Skeletal muscle cell (primary cell): ENCODE measurements at regions not wholly inside any gene's neighbourhood (a gene's known extent, or its start where the extent isn't known, plus 50 kb on each side); places are given as distances from the start of the nearest gene placed in this dataset.

Experiments used
- DNase-seq: peaks from one replicate; pipeline ENCODE4 v3.0.0-alpha.2; 2010; ENCODE audit warnings: low read depth
- H3K4me3 ChIP-seq: 2 replicates; pipeline ENCODE4 v1.5.1; 2011; ENCODE audit warnings: low read depth, mild to moderate bottlenecking, control low read depth, low read length, moderate library complexity

GRCh38 chr6:170128811-170129681 is 161.8 kb downstream of the DLL1 start:
- H3K4me3 ChIP-seq = no peak overlapping the region
- DNase-seq = no peak

- no peak for DNase-seq
- no peak overlapping the region for H3K4me3 ChIP-seq
Observed at GRCh38 chr6:170128346-170128745, 162.5 kb downstream of the DLL1 start.

DNA sequence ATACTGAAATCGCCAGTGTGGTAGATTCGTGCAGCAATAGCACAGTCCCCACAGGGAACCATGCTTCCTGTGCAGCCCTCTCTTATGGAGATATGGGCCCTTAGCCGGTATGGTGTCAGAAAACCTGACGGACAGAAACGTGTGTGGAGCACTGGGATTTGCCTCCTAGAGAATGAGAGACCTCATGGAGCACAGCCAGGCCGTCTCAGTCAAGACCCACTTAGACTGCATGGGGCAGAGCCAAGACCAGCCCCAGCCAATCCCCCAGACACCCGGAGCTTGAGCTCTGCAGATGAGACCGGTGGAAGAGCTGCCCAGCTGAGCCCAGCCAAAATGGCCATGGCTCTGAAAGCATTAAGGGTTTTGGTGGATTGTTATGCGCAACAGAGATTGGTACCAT is 163.7 kb downstream of the DLL1 start:
- no peak for DNase-seq
- H3K4me3 ChIP-seq = no peak overlapping the region

DNA sequence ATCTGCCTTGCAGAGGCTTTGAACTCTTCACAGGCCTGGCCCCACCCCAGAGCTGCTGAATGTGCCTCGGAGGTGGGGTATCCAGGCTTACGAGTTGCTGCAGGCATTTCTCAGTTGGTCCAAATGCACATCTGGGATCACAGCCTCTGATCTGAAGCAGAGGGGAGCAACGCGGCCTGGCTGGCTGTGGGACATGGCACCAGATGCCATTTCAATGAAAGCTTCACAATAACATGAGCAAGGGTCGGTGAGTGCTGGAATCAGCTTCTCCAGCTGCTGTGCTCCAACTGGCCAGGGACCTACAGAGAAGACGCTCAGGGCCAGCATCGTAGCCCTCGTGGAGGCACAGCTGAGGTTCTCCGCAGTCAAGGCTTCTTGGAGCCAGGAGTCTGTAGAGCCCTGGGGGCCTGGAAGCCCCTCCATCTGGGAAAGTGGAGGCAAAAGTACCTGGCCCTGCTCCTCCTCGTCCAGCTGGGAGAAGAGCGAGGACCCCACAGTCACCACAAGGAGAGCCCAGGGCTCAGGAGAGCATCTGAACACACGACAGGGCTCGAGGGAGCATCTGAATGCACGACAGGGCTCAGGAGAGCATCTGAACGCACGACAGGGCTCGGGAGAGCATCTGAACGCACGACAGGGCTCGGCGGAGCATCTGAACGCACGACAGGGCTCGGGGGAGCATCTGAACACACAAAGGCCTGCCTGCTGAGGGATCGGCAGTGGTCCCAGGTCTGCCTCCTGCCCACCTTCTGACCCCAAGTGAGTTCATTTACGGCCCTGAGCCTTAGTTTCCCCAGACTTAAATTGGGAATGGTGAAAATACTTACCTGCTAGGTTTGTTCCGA is 165.2 kb downstream of the DLL1 start:
- no peak for DNase-seq
- H3K4me3 ChIP-seq = no peak overlapping the region

DNA sequence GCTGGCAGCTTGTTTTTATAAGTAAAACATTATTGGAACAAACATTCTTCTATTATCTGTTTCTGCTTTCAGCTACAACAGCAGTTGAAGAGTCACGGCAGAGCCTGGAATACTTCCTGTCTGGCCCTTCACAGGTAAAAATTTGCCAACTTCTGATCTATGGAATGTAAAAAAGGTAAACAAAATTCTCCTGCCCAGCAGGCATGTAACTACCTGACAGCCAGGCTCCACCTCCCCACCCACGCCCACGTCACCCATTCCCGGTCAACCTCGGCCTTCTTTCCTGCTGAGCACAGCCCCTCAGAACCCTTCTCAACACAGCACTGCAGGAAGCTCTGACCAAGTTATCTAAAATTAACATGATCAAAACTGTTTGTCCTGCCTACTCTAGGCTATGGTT is 166.0 kb downstream of the DLL1 start:
- H3K4me3 ChIP-seq = no peak overlapping the region
- DNase-seq = no peak

DNA sequence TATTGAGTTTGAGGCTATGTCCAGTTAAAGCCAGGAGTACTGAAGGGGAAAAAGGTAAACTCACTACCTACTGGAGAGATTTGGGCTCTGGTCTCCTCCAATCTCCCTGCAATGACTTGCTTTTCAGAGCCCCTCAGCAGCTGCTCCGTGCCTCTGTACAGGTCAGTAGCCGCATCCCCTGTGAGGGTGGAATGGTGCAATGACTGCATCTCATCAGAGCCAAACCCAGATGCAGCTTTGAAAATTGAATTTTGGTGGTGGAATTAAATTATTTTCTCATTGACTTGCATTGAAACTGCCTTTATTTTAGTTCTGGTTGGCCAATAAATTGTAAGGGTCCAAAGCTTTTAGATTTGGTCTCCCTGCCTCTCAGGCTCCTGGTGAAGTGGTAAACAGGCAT is 166.7 kb downstream of the DLL1 start:
- DNase-seq = no peak
- no peak overlapping the region for H3K4me3 ChIP-seq

DNA sequence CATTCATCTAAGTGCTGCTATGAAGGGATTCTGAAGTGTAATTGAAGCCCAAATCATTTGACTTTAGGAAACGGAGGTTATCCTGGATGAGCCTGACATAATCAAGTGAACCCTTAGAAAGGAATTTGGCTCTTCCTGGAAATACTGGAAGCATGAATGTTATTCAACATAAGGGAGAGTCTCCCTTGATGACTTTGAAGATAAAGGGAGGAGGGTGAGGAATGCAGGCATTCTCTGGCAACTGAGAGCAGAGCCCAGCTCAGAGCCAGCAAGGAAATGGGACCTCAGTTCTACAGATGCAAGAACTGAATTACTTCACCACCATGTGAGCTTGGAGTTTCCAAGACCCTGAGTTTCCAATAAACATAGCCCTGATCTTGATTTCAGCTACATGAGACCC is 168.2 kb downstream of the DLL1 start:
- no peak overlapping the region for H3K4me3 ChIP-seq
- DNase-seq = no peak

- H3K4me3 ChIP-seq = no peak overlapping the region
- no peak for DNase-seq
Observed at GRCh38 chr6:170117111-170117972, 173.5 kb downstream of the DLL1 start.

- no peak overlapping the region for H3K4me3 ChIP-seq
- DNase-seq = no peak
Observed at GRCh38 chr6:170116636-170117035, 174.2 kb downstream of the DLL1 start.

DNA sequence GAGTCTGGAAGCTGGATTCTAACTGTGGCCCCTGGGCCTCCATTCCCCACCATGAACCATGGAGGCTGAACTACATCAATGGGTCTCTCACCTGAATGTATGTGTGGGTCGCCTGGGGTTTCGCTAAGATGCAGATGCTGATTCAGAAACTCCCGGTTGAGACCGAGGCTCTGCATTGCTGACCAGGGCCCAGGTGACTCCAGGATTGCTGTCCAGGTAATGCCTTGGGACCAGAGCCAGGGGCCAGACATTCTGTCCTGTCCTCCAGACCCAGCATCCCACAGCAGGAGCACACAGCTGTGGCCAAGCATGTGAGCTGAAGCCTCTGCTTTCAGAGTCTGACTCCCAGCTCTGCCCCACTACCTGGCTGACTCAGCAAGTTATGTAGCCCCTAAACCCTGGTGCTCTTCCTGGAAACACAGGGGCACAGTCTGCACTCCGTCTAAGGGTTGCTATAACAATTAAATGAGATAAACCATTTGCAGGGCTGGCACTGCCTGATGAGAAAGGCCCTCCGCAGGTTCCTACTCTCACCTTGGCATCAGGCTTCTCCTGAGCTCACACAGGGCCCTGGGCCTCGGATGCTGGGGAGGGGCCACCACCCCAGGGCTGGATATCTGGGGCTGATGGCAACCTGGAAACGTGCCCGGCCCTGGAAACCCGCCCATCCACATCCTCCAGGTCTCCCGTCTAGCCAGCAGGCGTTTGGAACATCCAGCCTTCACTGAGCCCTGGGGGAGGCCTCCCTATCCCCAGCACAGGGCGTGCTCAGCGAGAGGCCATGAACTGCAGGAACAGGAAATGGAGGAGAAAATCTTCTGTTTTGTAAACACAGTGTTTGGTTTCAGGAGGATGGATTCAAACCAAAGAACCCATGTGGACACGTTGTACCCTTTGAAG is 175.7 kb downstream of the DLL1 start:
- no peak for DNase-seq
- no peak overlapping the region for H3K4me3 ChIP-seq

- H3K4me3 ChIP-seq = no peak overlapping the region
- DNase-seq = no peak
Observed at GRCh38 chr6:170114187-170114945, 176.5 kb downstream of the DLL1 start.

DNA sequence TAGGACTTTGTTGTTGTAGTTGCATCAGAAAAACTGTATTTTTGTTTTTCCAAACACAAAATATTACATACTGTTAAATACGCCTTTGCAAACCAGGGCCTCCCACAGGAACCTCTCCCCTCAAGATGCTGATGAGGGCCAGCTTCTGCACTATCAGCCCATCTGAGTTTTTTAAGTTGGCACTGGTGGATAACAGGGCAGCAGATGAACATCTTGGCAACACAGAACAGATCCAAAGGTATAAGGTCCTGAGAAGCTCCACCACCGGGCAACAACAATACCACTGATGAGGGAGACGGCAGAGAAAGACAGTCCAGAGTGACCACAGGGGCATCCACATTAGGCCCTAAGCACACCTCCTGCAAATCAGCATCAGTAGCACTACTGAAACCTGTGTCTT is 177.7 kb downstream of the DLL1 start:
- DNase-seq = no peak
- H3K4me3 ChIP-seq = no peak overlapping the region

- DNase-seq = no peak
Observed at GRCh38 chr6:170112583-170112860, 178.4 kb downstream of the DLL1 start.

DNA sequence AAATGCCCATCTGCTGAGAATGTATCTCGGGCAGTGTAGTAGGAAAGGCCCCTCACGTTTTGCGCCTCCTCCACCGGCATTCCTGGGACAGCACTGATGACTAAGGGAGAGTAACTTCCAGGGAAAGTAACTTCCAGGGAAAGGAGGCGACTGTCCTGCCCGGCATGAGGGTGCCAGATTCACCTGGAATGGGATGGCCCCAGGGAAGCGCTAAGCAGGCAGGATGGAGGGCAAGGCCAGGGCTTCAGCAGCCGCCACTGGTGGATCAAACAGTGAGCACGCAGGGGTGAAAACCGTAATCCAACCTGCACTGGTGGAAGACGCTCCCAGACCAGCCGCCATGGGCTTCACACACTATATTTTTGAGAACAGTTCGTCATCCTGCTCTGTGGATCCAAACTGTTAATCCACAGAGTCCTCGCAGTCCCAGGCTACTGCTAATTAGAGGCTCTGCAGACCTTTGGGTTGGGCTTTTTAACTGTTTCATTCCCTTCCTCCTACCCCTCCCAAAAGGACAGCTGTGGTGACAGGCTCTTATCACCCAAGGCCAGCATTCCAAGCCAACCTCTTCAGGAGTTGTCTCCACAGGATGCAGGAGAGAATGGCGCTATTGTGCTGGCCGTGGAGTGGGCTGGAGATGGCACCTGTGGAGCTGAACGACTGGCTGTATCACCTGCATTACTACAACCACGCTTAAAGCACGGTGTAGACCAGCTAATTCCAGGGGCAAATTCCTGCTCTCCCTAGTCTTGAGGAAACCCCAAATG is 178.9 kb downstream of the DLL1 start:
- no peak for DNase-seq
- H3K4me3 ChIP-seq = no peak overlapping the region

More at GRCh38 chr6:170112583-170112860, 178.4 kb downstream of the DLL1 start:
- H3K4me3 ChIP-seq = no peak overlapping the region

DNA sequence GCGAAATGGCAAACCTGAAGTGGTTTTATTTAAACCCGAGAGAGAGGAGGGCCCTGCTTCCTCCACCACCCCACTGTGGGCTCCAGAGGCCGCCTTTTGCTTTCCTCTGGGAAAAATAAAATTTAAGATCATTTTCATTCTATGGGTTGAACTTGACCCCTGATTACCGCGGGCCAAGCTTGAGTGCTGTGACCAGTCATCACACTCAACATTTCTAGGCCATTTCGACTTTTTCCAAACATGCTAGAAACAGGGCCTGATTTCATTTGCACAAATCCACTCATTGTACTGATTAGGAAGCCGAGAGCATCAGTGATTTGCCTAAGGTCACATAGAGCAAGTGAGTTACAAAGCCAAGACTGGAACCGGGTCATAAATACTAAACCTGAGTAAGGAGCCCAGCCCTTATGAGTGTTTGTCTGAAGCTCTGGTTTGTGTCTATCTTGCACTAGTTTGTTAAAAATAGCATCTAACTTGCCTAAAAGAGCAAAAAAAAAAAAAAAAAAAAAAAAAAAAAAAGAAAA is 179.7 kb downstream of the DLL1 start:
- DNase-seq = no peak
- H3K4me3 ChIP-seq = no peak overlapping the region

- DNase-seq = no peak
- no peak overlapping the region for H3K4me3 ChIP-seq
Observed at GRCh38 chr6:170110201-170111140, 180.4 kb downstream of the DLL1 start.
